Stomach (tissue), 4 donors: ENCODE measurements at regions not wholly inside any gene's neighbourhood (a gene's known extent, or its start where the extent isn't known, plus 50 kb on each side); places are given as distances from the start of the nearest gene placed in this dataset.

ENCODE experiments used
- POLR2AphosphoS5 ChIP-seq, 3 donors: sonication (generic); formaldehyde crosslinking; IDR thresholded peaks; one replicate each; pipeline ENCODE4 v1.6.1; 2016; ENCODE audit warnings: antibody characterized with exemption in 3 of 3
- TF ChIP-seq, protein P1 (sequence below), 7 experiments: fragments of 450-650 bp in 4 of 7; fragments of 200-600 bp in 3 of 7; sonication (generic) in 3 of 7; IDR thresholded peaks; one replicate each; pipeline ENCODE4 v1.5.1; 2016 to 2019; ENCODE audit warnings: antibody characterized with exemption in 7 of 7, control low read depth in 2 of 7, mild to moderate bottlenecking in 1 of 7

DNA sequence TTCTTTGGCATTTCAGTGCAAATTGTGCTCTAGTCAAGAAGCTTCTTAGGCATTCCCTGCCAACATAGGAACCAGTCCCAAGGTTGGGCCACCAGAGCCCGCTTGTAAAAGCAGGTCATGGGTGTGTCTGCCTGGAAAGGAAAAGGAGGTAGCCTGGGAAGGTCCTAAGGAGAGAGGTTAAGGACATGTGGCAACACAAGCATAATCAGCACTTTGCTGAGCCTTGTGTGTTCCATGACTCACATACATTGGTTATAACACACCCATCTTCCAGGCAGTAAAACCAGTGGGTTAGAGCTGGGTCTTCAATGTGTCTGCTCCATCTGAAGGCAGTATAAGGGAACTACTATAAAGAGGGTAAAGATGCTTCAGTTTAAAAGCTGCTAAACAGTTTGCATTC is 165.0 kb downstream of the FHIP1A start:
- TF ChIP-seq, protein P1, sequence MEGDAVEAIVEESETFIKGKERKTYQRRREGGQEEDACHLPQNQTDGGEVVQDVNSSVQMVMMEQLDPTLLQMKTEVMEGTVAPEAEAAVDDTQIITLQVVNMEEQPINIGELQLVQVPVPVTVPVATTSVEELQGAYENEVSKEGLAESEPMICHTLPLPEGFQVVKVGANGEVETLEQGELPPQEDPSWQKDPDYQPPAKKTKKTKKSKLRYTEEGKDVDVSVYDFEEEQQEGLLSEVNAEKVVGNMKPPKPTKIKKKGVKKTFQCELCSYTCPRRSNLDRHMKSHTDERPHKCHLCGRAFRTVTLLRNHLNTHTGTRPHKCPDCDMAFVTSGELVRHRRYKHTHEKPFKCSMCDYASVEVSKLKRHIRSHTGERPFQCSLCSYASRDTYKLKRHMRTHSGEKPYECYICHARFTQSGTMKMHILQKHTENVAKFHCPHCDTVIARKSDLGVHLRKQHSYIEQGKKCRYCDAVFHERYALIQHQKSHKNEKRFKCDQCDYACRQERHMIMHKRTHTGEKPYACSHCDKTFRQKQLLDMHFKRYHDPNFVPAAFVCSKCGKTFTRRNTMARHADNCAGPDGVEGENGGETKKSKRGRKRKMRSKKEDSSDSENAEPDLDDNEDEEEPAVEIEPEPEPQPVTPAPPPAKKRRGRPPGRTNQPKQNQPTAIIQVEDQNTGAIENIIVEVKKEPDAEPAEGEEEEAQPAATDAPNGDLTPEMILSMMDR (IDR thresholded peaks at IDR 0.05) = no peak
- TF ChIP-seq POLR2AphosphoS5 (IDR thresholded peaks at IDR 0.05) = peak in 1 of 3 donors; percentile 56
